T-helper 2 cell treated with Interferon-gamma antibody and Interleukin-4, amounts not matched to agents 5 μg/mL and 100 μg/mL, for 36 hours (primary cell): ENCODE measurements at regions not wholly inside any gene's neighbourhood (a gene's known extent, or its start where the extent isn't known, plus 50 kb on each side); places are given as distances from the start of the nearest gene placed in this dataset.

Experiments used
- DNase-seq: peaks from one replicate; pipeline ENCODE4 v3.0.0; 2021; ENCODE audit warnings: low spot score
- H3K27ac Mint-ChIP-seq: one replicate; pipeline ENCODE4 v1.8.0; 2021; ENCODE audit warnings: mild to moderate bottlenecking, mixed read lengths
- H3K27me3 Mint-ChIP-seq: one replicate; pipeline ENCODE4 v1.8.0; 2021; ENCODE audit warnings: low read depth, mixed read lengths
- H3K36me3 Mint-ChIP-seq: one replicate; pipeline ENCODE4 v1.8.0; 2021; ENCODE audit warnings: low read depth, mixed read lengths
- H3K4me1 Mint-ChIP-seq: one replicate; pipeline ENCODE4 v1.8.0; 2021; ENCODE audit warnings: low read depth, mixed read lengths
- H3K4me3 Mint-ChIP-seq: one replicate; pipeline ENCODE4 v1.8.0; 2022; ENCODE audit warnings: mild to moderate bottlenecking, moderate library complexity, mixed read lengths
- H3K9me3 Mint-ChIP-seq: one replicate; pipeline ENCODE4 v1.8.0; 2021; ENCODE audit warnings: mixed read lengths

- H3K27ac Mint-ChIP-seq, result no peak overlapping the region
- no peaks in the 10 kb centered on the region for H3K27me3 Mint-ChIP-seq
- no peak overlapping the region for H3K4me3 Mint-ChIP-seq
- H3K36me3 Mint-ChIP-seq, result no peaks in the 10 kb centered on the region
- DNase-seq, result no peak
- no peaks in the 10 kb centered on the region for H3K4me1 Mint-ChIP-seq
- no peaks in the 10 kb centered on the region for H3K9me3 Mint-ChIP-seq
Measured at GRCh38 chr22:26983311-26983710, 325.9 kb downstream of the MIAT start.

DNA sequence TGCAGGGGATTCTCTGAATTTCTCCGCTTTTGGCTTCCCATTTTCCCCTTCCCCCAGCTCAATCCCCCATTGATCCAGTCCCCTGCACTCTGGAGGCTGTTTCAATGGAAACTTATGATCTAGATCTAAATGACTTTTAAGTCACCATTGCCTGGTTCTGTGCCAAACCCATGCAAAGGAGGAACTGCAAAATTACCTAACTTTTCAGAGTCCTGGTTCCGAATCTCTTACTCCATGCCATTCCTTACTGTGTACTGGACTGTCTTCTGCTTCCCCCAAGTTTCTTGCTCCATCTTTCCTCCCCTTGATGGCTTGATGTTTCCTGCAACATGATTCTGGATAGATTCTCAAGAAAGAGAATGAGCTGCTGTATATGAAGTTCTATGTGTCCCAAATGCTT lies 327.8 kb downstream of the MIAT start:
- Mint-ChIP-seq H3K9me3 (no peaks in the 10 kb centered on the region), H3K27me3 (no peaks in the 10 kb centered on the region), H3K27ac (no peak overlapping the region), H3K36me3 (no peaks in the 10 kb centered on the region), H3K4me3 (no peak overlapping the region), H3K4me1 (no peaks in the 10 kb centered on the region)
- DNase-seq, result no peak

- no peak for DNase-seq
- no peak overlapping the region for H3K27ac Mint-ChIP-seq
- no peak overlapping the region for H3K4me3 Mint-ChIP-seq
- H3K4me1 Mint-ChIP-seq, result no peaks in the 10 kb centered on the region
- H3K9me3 Mint-ChIP-seq, result no peaks in the 10 kb centered on the region
- no peaks in the 10 kb centered on the region for H3K36me3 Mint-ChIP-seq
- H3K27me3 Mint-ChIP-seq, result no peaks in the 10 kb centered on the region
Measured at GRCh38 chr22:26985931-26986782, 328.8 kb downstream of the MIAT start.

- Mint-ChIP-seq H3K27ac (no peak overlapping the region), H3K36me3 (no peaks in the 10 kb centered on the region), H3K27me3 (no peaks in the 10 kb centered on the region), H3K9me3 (no peaks in the 10 kb centered on the region), H3K4me3 (no peak overlapping the region), H3K4me1 (no peaks in the 10 kb centered on the region)
- no peak for DNase-seq
Measured at GRCh38 chr22:26986884-26987283, 329.5 kb downstream of the MIAT start.

- Mint-ChIP-seq H3K4me3 (no peak overlapping the region), H3K27me3 (no peaks in the 10 kb centered on the region), H3K4me1 (no peaks in the 10 kb centered on the region), H3K36me3 (no peaks in the 10 kb centered on the region), H3K27ac (no peak overlapping the region), H3K9me3 (no peaks in the 10 kb centered on the region)
- no peak for DNase-seq
Measured at GRCh38 chr22:26990503-26991189, 333.3 kb downstream of the MIAT start.

GRCh38 chr22:26992556-26992955 lies 335.2 kb downstream of the MIAT start:
- Mint-ChIP-seq H3K27ac (no peak overlapping the region), H3K4me3 (no peak overlapping the region), H3K9me3 (no peaks in the 10 kb centered on the region), H3K36me3 (no peaks in the 10 kb centered on the region), H3K4me1 (no peaks in the 10 kb centered on the region), H3K27me3 (no peaks in the 10 kb centered on the region)
- no peak for DNase-seq

- no peaks in the 10 kb centered on the region for H3K4me1 Mint-ChIP-seq
- no peaks in the 10 kb centered on the region for H3K36me3 Mint-ChIP-seq
- DNase-seq, result no peak
- H3K27me3 Mint-ChIP-seq, result no peaks in the 10 kb centered on the region
- no peak overlapping the region for H3K27ac Mint-ChIP-seq
- H3K9me3 Mint-ChIP-seq, result no peaks in the 10 kb centered on the region
- no peak overlapping the region for H3K4me3 Mint-ChIP-seq
Measured at GRCh38 chr22:26993886-26994285, 336.5 kb downstream of the MIAT start.

DNA sequence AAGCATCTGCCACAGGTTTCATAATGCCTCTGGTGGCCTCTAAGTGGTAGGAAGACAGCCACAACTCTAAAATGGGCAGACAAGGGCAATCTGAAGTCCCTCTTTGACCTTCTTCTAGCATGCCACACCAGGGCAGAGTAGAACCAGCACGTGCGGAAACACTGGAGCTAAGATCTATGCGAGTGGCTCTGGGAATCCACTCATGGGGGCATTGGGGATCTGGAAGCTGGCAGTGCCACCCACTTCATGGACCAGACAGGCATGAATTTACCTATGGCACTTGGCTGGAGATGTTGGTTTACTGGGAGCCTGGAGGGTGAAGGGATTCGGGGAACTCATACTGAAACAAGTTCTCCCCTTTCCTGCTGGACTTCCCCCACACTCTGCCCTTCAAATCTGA lies 337.4 kb downstream of the MIAT start:
- no peak overlapping the region for H3K27ac Mint-ChIP-seq
- H3K27me3 Mint-ChIP-seq, result no peaks in the 10 kb centered on the region
- no peak for DNase-seq
- H3K36me3 Mint-ChIP-seq, result no peaks in the 10 kb centered on the region
- no peaks in the 10 kb centered on the region for H3K4me1 Mint-ChIP-seq
- no peak overlapping the region for H3K4me3 Mint-ChIP-seq
- H3K9me3 Mint-ChIP-seq, result no peaks in the 10 kb centered on the region

DNA sequence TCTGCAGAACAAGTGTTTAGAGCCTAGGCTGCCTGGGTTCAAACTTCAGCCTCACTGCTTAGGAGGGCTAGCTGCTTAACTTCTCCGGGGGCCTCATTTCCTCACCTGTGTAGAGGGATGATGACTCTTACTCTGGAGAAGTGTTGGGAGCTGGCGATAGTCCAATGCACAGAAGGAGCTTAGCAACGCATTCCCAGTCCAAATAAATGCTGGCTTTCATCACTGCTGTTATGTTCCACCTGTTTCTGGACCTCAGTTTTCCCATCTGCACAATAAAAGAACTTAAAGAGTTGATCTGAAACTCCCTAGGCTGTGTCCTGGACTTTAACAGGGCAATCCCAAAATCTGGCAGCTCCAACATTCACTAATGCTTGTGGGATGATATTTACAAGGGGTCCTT lies 337.8 kb downstream of the MIAT start:
- H3K36me3 Mint-ChIP-seq, result no peaks in the 10 kb centered on the region
- no peaks in the 10 kb centered on the region for H3K9me3 Mint-ChIP-seq
- no peaks in the 10 kb centered on the region for H3K27me3 Mint-ChIP-seq
- no peak for DNase-seq
- no peak overlapping the region for H3K4me3 Mint-ChIP-seq
- H3K27ac Mint-ChIP-seq, result no peak overlapping the region
- no peaks in the 10 kb centered on the region for H3K4me1 Mint-ChIP-seq

- Mint-ChIP-seq H3K36me3 (no peaks in the 10 kb centered on the region), H3K27ac (no peak overlapping the region), H3K4me3 (no peak overlapping the region), H3K4me1 (no peaks in the 10 kb centered on the region), H3K9me3 (no peaks in the 10 kb centered on the region), H3K27me3 (no peaks in the 10 kb centered on the region)
- no peak for DNase-seq
Measured at GRCh38 chr22:26996154-26996553, 338.8 kb downstream of the MIAT start.

DNA sequence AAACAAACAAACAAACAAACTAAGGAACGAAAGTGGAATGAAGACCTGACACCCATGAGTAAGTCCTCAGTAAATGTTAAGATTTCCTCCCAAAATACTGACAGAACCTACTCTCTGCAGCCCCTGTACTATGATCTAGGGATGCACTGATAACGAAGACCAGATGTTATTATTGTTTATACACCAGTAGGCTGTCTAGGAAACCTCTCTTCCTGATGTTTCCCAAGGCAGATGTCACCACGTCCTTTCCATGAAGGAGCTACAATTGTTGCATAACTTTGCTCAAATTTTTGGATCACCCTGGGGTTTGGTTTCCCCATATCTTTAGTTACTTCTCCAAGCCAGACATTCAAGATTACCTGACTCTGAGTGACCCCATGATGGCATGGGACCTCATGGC lies 340.7 kb downstream of the MIAT start:
- no peaks in the 10 kb centered on the region for H3K4me1 Mint-ChIP-seq
- H3K27ac Mint-ChIP-seq, result no peak overlapping the region
- no peak overlapping the region for H3K4me3 Mint-ChIP-seq
- H3K9me3 Mint-ChIP-seq, result no peaks in the 10 kb centered on the region
- no peaks in the 10 kb centered on the region for H3K36me3 Mint-ChIP-seq
- no peaks in the 10 kb centered on the region for H3K27me3 Mint-ChIP-seq
- no peak for DNase-seq

DNA sequence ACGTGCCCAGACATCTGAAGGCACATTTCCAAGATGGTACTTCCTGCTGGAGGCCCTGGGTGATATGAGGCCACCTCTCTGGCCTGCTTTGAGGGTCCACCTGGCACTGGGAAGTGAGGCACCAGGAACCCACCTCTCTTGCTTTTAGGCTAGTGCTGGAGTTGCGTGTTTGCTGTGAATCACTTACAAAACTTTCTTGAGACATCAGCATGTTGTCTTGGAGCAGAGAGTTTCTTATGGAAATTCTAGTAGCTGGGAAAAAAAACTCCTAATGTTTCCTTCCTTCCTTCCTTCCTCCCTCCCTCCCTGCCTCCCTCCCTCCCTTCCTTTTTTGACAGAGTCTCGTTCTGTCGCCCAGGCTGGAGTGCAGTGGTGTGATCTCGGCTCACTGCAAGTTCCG lies 341.3 kb downstream of the MIAT start:
- no peak for DNase-seq
- Mint-ChIP-seq H3K9me3 (no peaks in the 10 kb centered on the region), H3K4me3 (no peak overlapping the region), H3K27me3 (no peaks in the 10 kb centered on the region), H3K27ac (no peak overlapping the region), H3K36me3 (no peaks in the 10 kb centered on the region), H3K4me1 (no peaks in the 10 kb centered on the region)

DNA sequence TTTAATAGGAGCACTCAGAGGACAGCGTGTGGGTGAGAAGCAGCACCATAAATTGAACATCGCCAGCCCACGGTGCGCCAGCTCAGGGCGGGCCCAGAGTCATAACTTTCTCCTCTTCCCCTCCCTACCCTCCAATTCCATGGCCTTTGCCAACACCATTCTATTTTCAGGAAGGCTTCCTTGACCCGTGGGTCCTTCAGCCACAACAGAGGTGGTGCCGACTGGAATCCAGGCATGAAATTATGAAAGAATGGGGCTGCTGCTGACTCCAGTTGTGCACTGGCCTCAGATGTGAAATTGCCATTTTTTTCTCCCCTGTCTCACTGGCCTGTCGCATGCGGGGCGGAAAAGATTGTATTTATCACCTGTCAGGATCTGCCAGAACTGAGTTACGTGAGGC lies 345.9 kb downstream of the MIAT start:
- no peak overlapping the region for H3K27ac Mint-ChIP-seq
- no peaks in the 10 kb centered on the region for H3K27me3 Mint-ChIP-seq
- H3K36me3 Mint-ChIP-seq, result no peaks in the 10 kb centered on the region
- no peak overlapping the region for H3K4me3 Mint-ChIP-seq
- DNase-seq, result no peak
- H3K9me3 Mint-ChIP-seq, result no peaks in the 10 kb centered on the region
- H3K4me1 Mint-ChIP-seq, result no peaks in the 10 kb centered on the region

- H3K4me3 Mint-ChIP-seq, result no peak overlapping the region
- no peaks in the 10 kb centered on the region for H3K9me3 Mint-ChIP-seq
- DNase-seq, result no peak
- no peaks in the 10 kb centered on the region for H3K27me3 Mint-ChIP-seq
- H3K27ac Mint-ChIP-seq, result no peak overlapping the region
- H3K4me1 Mint-ChIP-seq, result no peaks in the 10 kb centered on the region
- no peaks in the 10 kb centered on the region for H3K36me3 Mint-ChIP-seq
Measured at GRCh38 chr22:27004434-27004833, 347.0 kb downstream of the MIAT start.

DNA sequence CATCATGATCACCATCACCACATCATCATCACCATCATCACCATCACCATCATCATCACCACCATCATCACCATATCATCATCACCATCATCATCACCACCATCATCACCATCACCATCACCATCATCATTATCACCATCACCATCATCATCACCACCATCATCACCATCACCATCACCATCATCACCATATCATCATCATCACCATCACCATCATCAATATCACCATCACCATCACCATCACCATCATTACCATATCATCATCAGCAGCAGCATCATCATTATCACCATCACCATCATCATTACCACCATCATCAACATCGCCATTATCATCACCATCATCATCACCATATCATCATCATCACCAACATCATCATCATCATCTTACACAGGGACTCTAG lies 351.1 kb downstream of the MIAT start:
- H3K27ac Mint-ChIP-seq, result no peak overlapping the region
- no peak overlapping the region for H3K4me3 Mint-ChIP-seq
- no peaks in the 10 kb centered on the region for H3K27me3 Mint-ChIP-seq
- no peak for DNase-seq
- no peaks in the 10 kb centered on the region for H3K9me3 Mint-ChIP-seq
- H3K4me1 Mint-ChIP-seq, result no peaks in the 10 kb centered on the region
- no peaks in the 10 kb centered on the region for H3K36me3 Mint-ChIP-seq
